HK-2 (cell line): ENCODE measurements at regions not wholly inside any gene's neighbourhood (a gene's known extent, or its start where the extent isn't known, plus 50 kb on each side); places are given as distances from the start of the nearest gene placed in this dataset.
"Not testable (repeated sequence)": the region's sequence is repeated elsewhere in the genome, so short reads cannot be mapped to it uniquely, and the experiment has no call there.

Experiments used
- DNase-seq: peaks from one replicate; pipeline ENCODE4 v3.0.0-alpha.2; 2018; ENCODE audit not compliant: unreplicated experiment

- DNase-seq = not testable (repeated sequence)
These were observed 206.1 kb upstream of the KCND2 start for GRCh38 chr7:120066898-120067297.

GRCh38 chr7:120070201-120070600 is 202.8 kb upstream of the KCND2 start:
- DNase-seq = no peak

GRCh38 chr7:120077777-120078176 is 195.2 kb upstream of the KCND2 start:
- no peak for DNase-seq

- DNase-seq = no peak
These were observed 194.0 kb upstream of the KCND2 start for GRCh38 chr7:120079022-120079421.

GRCh38 chr7:120079704-120080103 is 193.3 kb upstream of the KCND2 start:
- DNase-seq = no peak

GRCh38 chr7:120086468-120086867 is 186.5 kb upstream of the KCND2 start:
- DNase-seq = not testable (repeated sequence)

GRCh38 chr7:120089968-120090367 is 183.0 kb upstream of the KCND2 start:
- DNase-seq = no peak

- no peak for DNase-seq
These were observed 181.2 kb upstream of the KCND2 start for GRCh38 chr7:120091807-120092206.

GRCh38 chr7:120097020-120097419 is 176.0 kb upstream of the KCND2 start:
- no peak for DNase-seq

- DNase-seq = no peak
These were observed 175.2 kb upstream of the KCND2 start for GRCh38 chr7:120097774-120098173.

GRCh38 chr7:120108376-120108775 is 164.6 kb upstream of the KCND2 start:
- no peak for DNase-seq

- no peak for DNase-seq
These were observed 162.8 kb upstream of the KCND2 start for GRCh38 chr7:120110169-120110568.

- no peak for DNase-seq
These were observed 158.3 kb upstream of the KCND2 start for GRCh38 chr7:120114626-120115025.

- no peak for DNase-seq
These were observed 149.4 kb upstream of the KCND2 start for GRCh38 chr7:120123528-120123927.

- DNase-seq = no peak
These were observed 141.7 kb upstream of the KCND2 start for GRCh38 chr7:120131096-120131839.

- no peak for DNase-seq
These were observed 134.5 kb upstream of the KCND2 start for GRCh38 chr7:120138497-120138896.

GRCh38 chr7:120156476-120156875 is 116.5 kb upstream of the KCND2 start:
- DNase-seq = no peak

GRCh38 chr7:120160166-120160565 is 112.8 kb upstream of the KCND2 start:
- no peak for DNase-seq

- DNase-seq = no peak
These were observed 109.5 kb upstream of the KCND2 start for GRCh38 chr7:120163449-120163848.

- no peak for DNase-seq
These were observed 107.7 kb upstream of the KCND2 start for GRCh38 chr7:120165227-120165626.

GRCh38 chr7:120168066-120168465 is 104.9 kb upstream of the KCND2 start:
- DNase-seq = no peak

GRCh38 chr7:120169996-120170783 is 102.8 kb upstream of the KCND2 start:
- DNase-seq = no peak

- no peak for DNase-seq
These were observed 102.1 kb upstream of the KCND2 start for GRCh38 chr7:120170834-120171233.
